ENCODE measurements at regions not wholly inside any gene's neighbourhood (a gene's known extent, or its start where the extent isn't known, plus 50 kb on each side); places are given as distances from the start of the nearest gene placed in this dataset.
"Not testable (repeated sequence)": the region's sequence is repeated elsewhere in the genome, so short reads cannot be mapped to it uniquely, and the experiment has no call there.

DNA sequence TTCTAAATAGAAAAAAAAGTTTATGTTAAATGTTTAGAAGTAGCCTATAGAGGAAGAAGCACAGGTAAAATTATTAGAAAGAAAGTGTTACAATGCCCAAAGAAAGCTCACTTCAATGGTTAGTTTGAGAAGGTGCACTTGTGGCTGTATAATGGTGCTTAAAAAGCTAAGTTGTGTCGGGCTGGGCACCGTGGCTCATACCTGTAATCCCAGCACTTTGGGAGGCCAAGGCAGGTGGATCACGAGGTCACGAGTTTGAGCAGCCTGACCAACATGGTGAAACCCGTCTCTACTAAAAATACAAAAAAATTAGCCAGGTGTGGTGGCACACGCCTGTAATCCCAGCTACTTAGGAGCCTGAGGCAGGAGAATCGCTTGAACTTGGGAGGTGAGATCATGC is 355.7 kb upstream of the ANKRD30A start:
- TF ChIP-seq, protein P1, sequence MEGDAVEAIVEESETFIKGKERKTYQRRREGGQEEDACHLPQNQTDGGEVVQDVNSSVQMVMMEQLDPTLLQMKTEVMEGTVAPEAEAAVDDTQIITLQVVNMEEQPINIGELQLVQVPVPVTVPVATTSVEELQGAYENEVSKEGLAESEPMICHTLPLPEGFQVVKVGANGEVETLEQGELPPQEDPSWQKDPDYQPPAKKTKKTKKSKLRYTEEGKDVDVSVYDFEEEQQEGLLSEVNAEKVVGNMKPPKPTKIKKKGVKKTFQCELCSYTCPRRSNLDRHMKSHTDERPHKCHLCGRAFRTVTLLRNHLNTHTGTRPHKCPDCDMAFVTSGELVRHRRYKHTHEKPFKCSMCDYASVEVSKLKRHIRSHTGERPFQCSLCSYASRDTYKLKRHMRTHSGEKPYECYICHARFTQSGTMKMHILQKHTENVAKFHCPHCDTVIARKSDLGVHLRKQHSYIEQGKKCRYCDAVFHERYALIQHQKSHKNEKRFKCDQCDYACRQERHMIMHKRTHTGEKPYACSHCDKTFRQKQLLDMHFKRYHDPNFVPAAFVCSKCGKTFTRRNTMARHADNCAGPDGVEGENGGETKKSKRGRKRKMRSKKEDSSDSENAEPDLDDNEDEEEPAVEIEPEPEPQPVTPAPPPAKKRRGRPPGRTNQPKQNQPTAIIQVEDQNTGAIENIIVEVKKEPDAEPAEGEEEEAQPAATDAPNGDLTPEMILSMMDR (IDR thresholded peaks at IDR 0.05) = not testable (repeated sequence)
- TF ChIP-seq POLR2A (IDR thresholded peaks at IDR 0.05) = not testable (repeated sequence)
